GM18498 (cell line): ENCODE measurements at regions not wholly inside any gene's neighbourhood (a gene's known extent, or its start where the extent isn't known, plus 50 kb on each side); places are given as distances from the start of the nearest gene placed in this dataset.

ENCODE experiments used
- ATAC-seq: cut with Tn5 transposase; IDR thresholded peaks from one replicate; pipeline ENCODE4 v1.9.1; 2021; ENCODE audit warnings: mild to moderate bottlenecking, moderate library complexity; ENCODE audit not compliant: unreplicated experiment

DNA sequence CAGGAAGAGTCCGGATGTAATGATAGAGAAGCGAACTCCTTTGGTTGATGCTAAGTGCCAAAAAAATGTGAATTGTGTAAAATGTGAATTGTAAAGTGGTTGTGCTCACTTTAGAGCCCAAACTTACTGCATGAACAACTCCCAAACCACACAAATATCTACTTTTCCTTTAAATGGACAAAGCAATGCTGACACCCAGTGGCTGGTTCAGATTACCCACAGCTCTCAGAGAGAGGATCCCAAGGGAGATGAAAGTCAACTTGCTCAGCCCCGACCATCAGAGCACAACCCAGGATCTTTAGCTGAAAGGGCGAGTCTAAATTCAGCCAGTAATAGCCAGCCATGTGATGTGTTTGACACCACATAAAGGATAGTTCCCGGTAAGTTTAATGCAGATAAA, 133.7 kb downstream of the NMUR2 start:
- ATAC-seq = no peak

DNA sequence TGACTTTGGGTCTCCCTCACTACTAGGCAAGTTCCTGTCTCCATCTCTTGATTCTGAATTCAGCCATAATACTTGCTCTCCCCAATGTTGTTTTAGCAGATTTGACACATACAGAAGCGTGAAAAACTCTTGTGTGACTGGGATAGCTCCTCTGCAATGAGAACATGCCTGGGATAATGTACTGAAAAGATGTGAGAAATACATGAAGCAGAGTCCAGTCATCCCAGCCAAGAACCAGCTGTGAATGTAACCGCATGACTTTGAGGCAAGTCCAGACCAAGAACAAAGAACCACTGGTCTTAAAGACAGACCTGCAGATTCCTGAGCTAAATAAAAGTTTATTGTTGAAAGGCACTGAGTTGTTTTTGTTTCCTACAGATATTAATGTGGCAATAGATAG, 135.0 kb downstream of the NMUR2 start:
- ATAC-seq = no peak

DNA sequence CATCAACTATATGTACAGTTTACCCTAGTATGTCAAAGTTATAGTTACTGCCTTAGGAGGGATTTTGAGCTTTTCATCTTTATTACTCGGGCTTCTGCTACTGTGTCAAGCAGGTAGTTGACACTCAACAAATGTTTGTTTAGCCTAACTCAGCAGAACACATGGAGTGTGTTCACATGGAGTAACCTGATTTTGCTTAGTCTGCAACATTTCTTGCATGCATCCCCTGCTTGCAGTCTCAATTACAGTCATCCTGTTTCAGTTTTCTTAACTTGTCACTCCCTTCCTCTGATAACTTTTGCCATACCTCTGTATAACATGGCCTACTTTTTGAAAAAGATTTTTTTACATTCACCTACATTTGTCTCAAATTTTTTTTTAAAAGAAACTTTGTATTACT, 135.5 kb downstream of the NMUR2 start:
- no peak for ATAC-seq

DNA sequence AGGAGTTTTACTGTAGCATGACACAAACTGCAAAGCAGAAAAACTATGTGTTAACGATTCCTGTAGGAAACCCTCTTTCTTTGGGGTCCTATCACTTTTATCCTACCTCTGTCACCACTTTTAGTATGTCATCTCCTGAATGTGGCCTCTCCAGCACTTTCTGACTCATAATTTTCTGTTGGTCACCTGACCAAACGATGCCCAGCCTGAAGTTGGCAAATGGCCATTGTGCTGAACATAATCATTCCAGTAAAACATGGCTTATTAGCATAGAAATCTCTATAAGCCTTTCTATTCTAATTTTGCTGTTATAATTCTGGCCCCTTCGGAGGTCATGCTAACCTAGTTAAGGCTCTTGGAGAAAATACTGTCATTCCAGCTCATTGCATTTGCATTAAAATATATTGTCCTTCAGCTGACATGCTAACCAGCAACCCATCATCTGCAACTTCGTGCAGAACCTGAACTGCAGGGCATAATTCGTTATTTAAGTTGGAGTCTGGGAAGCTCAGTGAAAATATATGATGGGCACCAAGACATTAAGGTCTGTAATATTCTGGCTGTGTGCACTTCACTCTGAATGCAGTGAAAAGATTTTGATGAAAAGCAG, 140.3 kb downstream of the NMUR2 start:
- ATAC-seq = no peak

DNA sequence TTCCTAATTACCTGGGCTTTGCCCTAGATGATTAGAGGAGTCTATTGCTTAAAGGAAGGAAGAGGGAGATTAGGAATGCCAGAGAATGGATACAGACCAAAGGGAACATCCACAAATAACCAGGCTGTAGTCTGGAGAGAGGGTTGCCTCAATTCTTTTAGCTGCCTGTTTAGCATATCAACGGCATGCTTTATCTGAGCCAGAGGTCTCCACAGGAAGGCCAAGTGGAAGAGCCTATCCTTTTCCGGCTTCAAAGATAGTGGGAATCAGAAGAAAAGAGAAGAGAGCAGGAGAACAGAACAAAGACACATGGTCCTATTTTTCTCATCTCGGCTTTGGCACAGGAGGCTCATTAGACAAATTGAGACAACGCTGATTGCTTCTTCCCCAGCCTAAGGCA, 142.4 kb downstream of the NMUR2 start:
- no peak for ATAC-seq

DNA sequence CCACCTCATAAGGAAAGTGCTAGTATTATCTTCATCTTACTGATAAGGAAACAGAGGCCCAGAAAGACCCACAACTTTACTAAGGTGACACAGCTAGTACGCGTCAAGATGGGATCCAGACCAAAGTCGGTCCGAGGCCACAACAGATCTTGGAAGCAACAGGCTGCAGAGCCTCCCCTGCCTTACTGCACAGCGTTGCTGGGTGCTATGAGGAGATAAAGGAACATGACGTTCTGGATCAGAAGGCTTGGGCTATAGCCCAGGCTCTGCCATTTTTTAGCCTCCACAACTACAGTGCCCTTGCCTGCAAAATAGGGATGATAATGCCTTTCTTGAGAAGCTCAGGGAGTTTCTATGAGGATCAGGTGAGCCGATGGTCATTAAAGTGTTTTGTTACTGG, 144.1 kb downstream of the NMUR2 start:
- ATAC-seq = no peak

DNA sequence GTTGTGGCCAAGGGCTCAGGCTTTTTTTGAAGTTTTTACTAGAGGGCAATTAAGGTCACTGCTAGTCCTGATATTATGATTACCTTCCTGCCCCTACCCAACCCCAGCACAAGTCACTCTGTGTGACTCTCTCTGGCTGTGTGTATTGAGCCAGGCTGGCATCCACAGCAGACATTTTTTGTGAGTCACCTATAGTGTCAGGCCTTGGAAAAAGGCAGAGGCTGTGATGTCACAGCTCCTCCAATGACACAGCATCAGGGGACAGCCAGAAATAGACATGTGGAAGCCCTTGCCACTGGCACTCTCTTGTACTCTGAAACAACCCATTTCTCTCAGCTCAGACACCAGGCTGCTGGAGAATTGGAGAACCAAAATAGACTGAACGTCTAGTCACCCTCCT, 145.4 kb downstream of the NMUR2 start:
- ATAC-seq = no peak

DNA sequence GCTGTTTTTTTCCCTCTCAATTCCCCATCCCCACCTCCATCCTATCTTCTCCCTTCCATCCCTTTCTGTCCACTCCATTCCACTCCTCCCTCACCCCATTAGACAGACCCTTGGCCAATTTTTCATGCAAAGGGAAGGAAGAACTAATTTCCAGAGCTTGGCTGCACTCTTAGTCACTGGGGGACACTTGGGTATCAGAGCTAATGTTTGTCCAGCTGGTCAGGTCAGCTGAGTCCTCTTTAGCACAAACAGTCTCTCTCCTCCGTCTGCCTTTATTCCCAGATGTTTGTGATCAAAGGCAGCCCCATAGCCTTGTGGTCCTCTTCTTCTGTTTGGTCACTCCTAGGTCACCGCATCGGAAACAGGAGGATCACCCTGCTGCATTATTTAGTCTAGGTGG, 148.5 kb downstream of the NMUR2 start:
- ATAC-seq = no peak

DNA sequence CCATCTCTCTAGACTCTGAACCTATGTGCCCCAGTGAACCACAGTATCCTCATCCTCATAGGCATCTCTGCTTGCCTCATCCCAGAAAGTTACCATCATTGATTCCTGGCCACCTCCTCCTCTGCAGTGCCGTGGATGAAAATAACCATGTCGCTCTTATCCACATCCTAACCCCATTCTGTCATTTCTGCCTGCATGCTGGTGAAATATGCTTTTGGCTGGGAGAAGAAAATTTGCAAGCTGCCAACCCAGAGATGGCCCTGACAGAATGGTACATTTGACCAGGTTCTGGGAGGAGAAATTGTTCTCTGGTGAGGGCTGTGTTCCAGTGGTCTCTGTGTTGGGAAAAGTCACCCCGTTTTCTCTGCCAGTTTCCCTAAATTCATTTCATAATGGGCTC, 149.7 kb downstream of the NMUR2 start:
- ATAC-seq = no peak

DNA sequence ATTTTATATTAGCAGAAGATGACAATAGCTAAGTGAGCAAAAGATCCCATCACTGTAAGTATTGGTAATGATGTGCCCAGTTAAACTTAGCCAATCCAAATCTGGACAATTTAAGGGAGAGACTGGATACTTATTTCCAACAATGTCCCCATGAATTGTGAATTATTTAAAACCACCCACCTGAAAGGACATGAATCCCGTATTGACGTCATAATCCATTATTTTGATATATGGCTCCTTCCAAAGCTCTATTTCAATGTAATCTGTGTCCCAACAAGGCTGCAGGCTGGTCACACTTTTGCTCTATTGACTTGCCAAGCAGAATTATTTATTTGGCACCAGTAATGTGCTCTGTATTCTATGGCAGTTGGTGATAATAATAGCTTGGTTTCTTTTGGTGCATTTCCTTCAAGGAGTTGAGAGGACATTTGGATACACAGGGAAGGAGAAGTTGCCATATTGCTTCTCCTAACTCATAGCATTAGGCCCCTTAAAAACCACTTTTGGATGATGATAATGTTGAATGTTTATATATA, 157.2 kb downstream of the NMUR2 start:
- ATAC-seq = no peak

DNA sequence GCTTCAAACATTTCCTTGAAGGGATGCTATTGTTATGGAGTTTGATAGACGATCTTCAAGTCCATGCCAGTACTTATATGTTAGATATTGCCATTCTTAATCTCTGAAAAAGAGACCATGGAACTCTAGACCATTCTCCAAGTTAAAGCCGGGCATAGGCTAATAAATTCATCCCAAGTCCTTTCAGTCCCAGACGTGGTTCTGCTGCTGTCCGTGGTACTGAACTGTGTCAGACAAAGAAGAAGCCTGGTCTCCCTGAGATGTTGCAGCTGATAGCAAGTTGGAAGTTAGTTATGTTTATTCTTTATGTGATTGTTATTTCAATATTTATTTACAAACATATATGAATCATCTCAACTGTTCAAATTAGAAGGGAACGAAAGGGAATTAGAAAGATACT, 158.7 kb downstream of the NMUR2 start:
- no peak for ATAC-seq

DNA sequence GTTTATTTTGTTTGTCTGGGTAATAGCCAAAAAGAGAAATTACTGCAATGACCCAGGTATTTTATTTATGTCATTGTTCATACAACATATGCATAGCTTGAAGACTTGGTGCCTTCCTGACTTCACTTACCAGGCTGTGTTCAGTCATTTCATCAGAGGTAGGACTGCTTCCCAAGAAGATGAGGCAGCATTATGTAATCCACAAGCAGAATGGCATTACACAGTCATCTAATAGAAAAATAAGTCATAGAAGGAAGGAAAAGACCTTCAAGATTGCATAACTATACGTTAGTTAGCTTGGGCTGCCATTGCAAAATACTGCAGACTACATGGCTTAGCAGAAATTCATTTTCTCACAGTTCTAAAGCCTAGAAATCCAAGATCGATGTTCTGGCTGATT, 167.5 kb downstream of the NMUR2 start:
- ATAC-seq = no peak

DNA sequence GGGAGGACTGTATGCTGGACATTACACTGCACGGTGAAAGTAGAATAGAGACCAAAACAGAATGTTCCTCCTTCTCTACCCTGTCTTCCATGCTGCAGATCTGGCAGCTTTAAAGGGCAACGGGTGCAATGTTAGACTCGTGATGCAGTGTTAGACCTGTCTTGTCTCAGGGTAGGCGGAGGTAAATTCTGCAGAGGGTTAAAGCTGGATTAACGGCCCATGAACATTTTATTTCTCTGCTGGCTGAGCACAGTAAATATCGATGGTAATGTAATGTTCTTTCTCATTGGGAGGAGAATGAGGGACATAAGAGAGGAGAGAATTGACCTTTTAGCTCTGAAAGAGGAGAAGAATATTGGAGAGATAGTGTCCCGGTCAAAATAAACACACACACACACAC, 178.9 kb downstream of the NMUR2 start:
- ATAC-seq = no peak

DNA sequence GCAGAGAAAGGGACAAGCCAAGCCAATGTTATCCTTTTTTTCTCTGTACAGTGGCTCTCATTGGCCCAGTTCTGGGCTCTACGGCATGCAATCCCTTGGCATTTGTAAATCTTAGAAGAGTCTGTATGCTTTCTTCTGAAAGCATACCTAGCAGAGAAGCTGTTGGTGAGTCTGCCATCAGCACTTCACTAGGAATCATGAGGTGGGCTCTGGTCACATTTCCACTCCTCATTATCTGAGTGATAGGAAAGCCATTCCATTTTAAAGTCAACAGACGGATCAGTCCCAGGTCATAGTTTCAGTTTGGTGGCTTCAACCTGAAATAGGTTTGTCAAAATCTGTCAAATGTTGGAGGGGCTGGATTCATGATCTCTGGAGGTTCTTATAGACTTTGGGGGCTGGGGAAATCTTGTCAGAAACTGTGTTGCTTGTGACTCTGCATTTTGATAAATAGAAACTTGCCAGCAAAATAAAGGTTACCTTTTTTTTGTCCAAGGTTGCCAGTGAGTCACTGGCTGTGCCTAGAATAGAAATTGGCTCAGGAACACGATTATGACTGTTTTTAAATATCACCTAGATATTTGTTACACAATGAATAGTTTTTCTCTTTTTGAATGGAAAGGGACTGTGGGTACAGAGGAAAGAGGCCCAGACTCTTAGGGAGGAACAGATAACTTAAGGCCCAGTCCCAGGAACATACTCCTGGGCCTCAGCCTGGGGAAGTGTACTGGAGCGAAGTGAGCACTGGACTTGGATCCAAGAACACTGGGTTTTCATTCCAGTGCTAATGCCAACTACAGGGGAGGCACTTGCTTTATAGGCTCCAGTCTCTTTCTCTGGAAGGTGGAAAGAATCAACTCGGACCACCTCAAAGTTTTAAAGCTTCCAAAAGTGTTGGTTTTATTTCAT, 183.1 kb downstream of the NMUR2 start:
- ATAC-seq = no peak

DNA sequence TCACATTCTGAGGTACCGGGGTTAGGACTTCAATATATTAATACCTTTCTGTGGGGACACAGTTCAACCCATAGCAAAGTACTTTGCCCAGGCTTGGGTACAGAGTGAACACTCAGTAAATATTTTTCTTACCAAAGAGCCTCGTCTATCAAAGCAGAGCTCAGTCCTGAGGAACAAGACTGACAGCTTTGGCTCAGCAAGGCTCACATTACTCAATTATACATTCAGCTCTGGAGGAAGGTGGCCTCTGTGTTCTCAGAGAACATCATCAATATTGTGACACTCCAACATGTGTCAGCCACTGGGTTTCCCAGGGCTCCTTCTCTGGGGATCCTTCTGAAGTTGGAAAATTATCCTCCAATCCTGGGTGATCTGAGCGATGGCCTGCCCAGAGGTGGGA, 186.4 kb downstream of the NMUR2 start:
- no peak for ATAC-seq

DNA sequence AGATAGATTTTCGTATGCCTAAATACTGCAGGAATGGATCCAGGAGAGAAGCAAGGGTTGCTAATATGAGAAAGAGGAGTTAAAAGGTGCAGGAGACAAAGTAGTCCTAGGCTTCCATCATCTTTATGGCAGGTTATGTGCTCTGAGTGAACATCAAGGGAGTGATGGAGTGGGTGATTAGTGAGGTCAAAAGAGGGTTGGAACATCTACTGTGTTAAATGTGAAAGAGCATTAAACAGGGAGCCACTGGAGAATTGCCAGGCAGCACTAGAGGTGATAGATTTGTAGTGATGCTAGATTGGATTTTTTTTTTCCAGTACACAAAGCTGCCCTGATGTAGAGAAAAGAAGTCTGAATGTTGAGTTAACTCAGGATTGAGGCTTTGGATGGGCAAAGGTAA, 199.3 kb downstream of the NMUR2 start:
- ATAC-seq = no peak

DNA sequence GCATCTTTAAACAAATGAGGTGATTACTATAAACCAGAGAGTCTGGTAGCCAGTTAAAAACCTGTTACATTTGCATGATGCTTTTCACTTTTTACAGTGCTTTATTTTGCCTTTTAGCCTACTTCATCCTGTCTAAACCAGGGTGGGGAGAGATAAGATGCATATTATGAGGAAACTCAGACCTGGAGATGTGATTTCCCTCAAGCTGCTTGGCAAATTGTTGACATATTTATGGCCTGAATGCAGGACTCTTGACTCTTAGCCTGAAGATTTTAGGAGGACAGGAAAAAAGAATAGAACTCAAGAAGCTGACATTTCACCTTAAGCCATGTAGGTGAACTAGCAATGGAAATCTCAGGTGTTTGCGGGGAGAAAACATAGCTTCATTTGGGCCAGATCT, 202.8 kb downstream of the NMUR2 start:
- no peak for ATAC-seq

DNA sequence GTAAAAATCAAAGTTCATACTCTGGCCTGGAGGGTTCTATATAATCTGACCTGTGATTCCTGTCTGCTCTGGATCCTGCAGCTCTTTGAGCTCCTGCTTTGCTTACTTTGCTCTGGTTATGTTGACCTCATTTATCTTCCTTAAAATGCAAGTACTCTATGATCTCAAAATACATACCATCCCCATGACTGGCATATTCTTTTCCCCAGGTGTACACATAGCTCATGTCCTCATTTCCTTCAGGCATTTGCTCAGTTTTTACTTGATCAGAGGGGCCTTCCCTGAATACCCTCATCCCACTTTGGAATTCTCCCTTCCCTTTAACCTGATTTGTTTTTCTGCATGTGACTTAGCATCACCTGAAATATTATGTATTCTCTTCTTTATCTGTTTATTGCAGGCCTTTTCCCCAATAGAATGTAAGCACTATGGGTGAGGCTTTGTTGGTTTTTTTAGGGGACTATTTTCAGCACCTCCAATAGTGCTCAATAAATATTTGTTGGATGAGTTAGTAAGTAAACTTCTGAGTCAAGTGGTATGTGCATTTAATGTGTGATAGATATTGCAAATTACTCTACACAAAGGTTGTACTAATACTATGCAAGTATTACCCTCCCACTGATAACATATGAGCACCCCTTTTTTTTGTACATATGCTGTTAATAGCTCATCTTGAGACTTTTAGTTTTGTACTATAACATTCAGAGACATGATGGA, 211.5 kb downstream of the NMUR2 start:
- ATAC-seq = no peak

DNA sequence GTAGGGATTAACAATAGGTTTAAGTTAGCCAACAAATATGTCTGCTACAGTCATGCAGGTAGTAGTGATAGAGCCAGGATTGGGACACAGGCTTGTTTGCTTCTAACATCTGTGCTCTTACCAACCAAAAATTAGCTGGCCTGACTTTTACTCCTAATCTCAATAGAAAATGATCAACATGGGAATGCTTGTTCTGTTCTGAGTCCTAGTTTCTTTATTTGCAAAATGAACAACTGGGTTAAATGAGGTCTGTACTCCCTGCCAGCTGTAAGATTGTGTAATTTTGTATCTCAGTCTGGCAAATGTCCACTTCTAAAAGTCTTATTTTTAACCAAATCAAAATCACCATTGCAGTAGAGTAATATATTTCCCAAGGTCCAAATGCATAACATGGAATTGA, 216.8 kb downstream of the NMUR2 start:
- ATAC-seq = no peak

DNA sequence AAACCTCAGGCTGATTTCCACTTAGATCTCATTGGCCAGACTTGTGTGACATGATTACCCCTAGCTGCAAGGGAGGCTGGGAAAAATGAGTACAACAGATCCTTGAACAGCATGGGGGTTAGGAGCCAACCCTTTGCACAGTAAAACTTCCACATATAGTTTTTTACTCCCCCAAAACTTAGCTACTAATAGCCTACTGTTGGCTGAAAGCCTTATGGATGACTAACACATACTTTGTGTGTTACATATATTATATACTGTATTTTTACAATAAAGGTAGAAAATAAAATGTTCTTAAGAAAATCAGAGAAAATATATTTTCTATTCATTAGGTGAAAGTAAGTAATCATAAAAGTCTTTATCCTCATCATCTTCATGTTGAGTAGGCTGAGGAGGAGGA, 217.4 kb downstream of the NMUR2 start:
- no peak for ATAC-seq

DNA sequence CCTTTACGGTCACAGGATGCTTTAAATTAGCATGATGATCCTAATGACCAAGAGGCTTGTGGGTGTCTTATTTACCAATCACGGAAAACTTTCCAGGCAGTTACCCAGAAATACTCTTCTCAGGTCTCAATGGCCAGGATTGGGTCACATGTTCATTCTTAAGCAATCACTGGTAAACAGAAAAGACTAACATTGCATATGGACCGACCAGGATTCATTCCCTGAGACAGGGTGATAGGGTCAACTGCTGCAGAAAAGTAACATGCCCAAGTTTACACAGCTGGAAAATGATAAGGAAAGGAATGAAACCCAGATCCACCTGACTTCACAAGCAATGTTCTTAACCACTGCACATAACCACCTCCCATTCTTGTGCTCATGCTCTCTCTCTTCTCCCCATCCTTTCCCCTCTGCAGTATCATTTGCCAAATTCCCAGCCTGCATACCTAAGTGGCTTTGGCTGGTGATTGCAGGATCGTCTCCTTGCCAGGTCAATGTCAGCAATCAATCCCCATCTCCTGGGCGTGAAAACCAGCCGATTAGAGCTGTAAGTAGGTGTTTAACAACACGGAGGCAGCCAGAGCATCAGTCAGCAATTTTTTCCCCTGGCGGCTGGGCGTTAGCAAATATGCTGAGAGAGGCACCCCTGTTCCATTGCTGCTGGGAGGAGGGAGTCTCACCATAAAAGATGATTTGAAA, 219.4 kb downstream of the NMUR2 start:
- ATAC-seq = no peak
